Esophagus squamous epithelium (tissue), 5 donors: ENCODE measurements at regions not wholly inside any gene's neighbourhood (a gene's known extent, or its start where the extent isn't known, plus 50 kb on each side); places are given as distances from the start of the nearest gene placed in this dataset.

Experiments used
- DNase-seq: peaks from one replicate; lab custom pipeline; 2025; lab: John Stamatoyannopoulos, UW
- H3K27ac ChIP-seq, 4 donors: fragments of 200-600 bp; sonication (generic); one replicate each; pipeline ENCODE4 v1.5.1; 2016 to 2019; ENCODE audit warnings: mild to moderate bottlenecking in 1 of 4
- H3K27me3 ChIP-seq, 4 donors: fragments of 200-600 bp; sonication (generic); 1 replicate in 3 of 4; 2 replicates in 1 of 4; pipeline versions ENCODE4 v1.5.1 to v1.6.0; 2017 to 2021; ENCODE audit warnings: antibody characterized with exemption in 1 of 4
- H3K36me3 ChIP-seq, 3 donors: fragments of 200-600 bp; sonication (generic); one replicate each; pipeline ENCODE4 v1.5.1; 2016 to 2019
- H3K4me1 ChIP-seq, 3 donors: fragments of 200-600 bp; sonication (generic); one replicate each; pipeline ENCODE4 v1.5.1; 2017 to 2019
- H3K4me3 ChIP-seq, 4 donors: fragments of 200-600 bp; sonication (generic); 1 replicate in 3 of 4; 2 replicates in 1 of 4; pipeline ENCODE4 v1.5.1; 2016 to 2019; ENCODE audit warnings: mild to moderate bottlenecking in 2 of 4, moderate library complexity in 1 of 4
- H3K9me3 ChIP-seq, 3 donors: fragments of 200-600 bp; sonication (generic); one replicate each; pipeline ENCODE4 v1.5.1; 2016 to 2019
- CTCF ChIP-seq, 6 experiments: fragments of 450-650 bp in 4 of 6; fragments of 200-600 bp in 2 of 6; sonication (generic) in 2 of 6; IDR thresholded peaks; one replicate each; pipeline ENCODE4 v1.5.1; 2016 to 2019; ENCODE audit warnings: antibody characterized with exemption in 6 of 6, mild to moderate bottlenecking in 4 of 6, moderate library complexity in 4 of 6
- POLR2A ChIP-seq, 4 donors: fragments of 450-650 bp; IDR thresholded peaks; one replicate each; pipeline ENCODE4 v1.6.1; 2017; ENCODE audit warnings: antibody characterized with exemption in 4 of 4, mild to moderate bottlenecking in 4 of 4, moderate library complexity in 3 of 4
- WGBS, 2 donors: methylation state at CpG; one replicate each; pipeline ENCODE4 v1.1.5; 2018; 5-methylcytosine and 5-hydroxymethylcytosine counted together
- intact Hi-C: fragments of 100-400 bp; cut with DNase I; formaldehyde crosslinking; loops from one replicate; pipeline ENCODE4 v1.15.0; 2022
- donor health status: DM: yes; HTN: yes; CAD: no.

- no peak for DNase-seq
- Histone ChIP-seq H3K36me3 (no peaks in the 10 kb centered on the region), H3K4me3 (no peak overlapping the region), H3K27me3 (no peaks in the 10 kb centered on the region), H3K27ac (no peak overlapping the region), H3K4me1 (peaks cover 0 to 6% (median 0%) of the 10 kb centered on the region in 3 donors), H3K9me3 (no peaks in the 10 kb centered on the region)
- TF ChIP-seq POLR2A (IDR thresholded peaks at IDR 0.05) (no peak), CTCF (IDR thresholded peaks at IDR 0.05) (no peak)
- intact Hi-C loops: no loop called here
- WGBS, 2 donors: 41 to 47% methylated on average over 1 of the region's 1 CpG
These were observed 726.2 kb downstream of the SLC6A15 start for GRCh38 chr12:84186433-84186832.

- WGBS, 2 donors: 23 to 36% methylated on average over 2 of the region's 2 CpGs
- no peaks in the 10 kb centered on the region for H3K9me3 ChIP-seq
- H3K4me1 ChIP-seq: peaks cover 0 to 6% (median 0%) of the 10 kb centered on the region in 3 donors
- H3K36me3 ChIP-seq: no peaks in the 10 kb centered on the region
- no peak overlapping the region for H3K4me3 ChIP-seq
- no peak for TF ChIP-seq CTCF (IDR thresholded peaks at IDR 0.05)
- no peak for TF ChIP-seq POLR2A (IDR thresholded peaks at IDR 0.05)
- no peak overlapping the region for H3K27ac ChIP-seq
- intact Hi-C loops: no loop called here
- no peaks in the 10 kb centered on the region for H3K27me3 ChIP-seq
- no peak for DNase-seq
These were observed 729.0 kb downstream of the SLC6A15 start for GRCh38 chr12:84183576-84183975.

DNA sequence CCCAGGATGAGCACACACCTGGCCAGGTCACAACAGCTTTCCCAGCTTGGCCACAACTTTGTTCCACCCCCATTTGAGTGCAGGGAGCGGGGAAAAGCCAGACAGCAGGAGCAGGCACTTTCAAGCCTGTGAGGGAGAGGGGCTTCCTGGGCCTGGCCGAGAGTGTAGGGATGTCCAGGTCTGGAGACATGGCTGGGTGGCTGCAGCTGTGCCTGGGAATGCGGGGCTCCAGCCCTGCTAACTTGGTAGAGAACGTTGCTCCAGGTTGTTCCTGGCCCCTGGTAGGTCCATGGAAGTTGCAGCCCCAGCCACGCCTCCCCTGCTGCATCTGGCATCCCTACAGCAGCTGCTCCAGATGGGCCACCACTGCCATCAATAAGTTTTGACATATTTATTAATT lies 738.5 kb downstream of the SLC6A15 start:
- DNase-seq: no peak
- WGBS, 2 donors: 66% methylated on average over 3 of the region's 5 CpGs; no CpG with 5 or more reads in 1 of the 2 donors
- Histone ChIP-seq H3K4me3 (no peak overlapping the region), H3K9me3 (no peaks in the 10 kb centered on the region), H3K27ac (no peak overlapping the region), H3K36me3 (no peaks in the 10 kb centered on the region), H3K27me3 (no peaks in the 10 kb centered on the region), H3K4me1 (no peaks in the 10 kb centered on the region)
- TF ChIP-seq POLR2A (IDR thresholded peaks at IDR 0.05): no peak
- TF ChIP-seq CTCF (IDR thresholded peaks at IDR 0.05): no peak
- intact Hi-C loops: no loop called here

- no peak overlapping the region for H3K27ac ChIP-seq
- no peak overlapping the region for H3K4me3 ChIP-seq
- 29 to 49% methylated on average over 3 to 4 of the region's 4 CpGs for WGBS, 2 donors
- TF ChIP-seq CTCF (IDR thresholded peaks at IDR 0.05) (no peak), POLR2A (IDR thresholded peaks at IDR 0.05) (no peak)
- no peaks in the 10 kb centered on the region for H3K36me3 ChIP-seq
- no peaks in the 10 kb centered on the region for H3K9me3 ChIP-seq
- no peaks in the 10 kb centered on the region for H3K4me1 ChIP-seq
- H3K27me3 ChIP-seq: no peaks in the 10 kb centered on the region
- intact Hi-C loops: no loop called here
- no peak for DNase-seq
These were observed 739.7 kb downstream of the SLC6A15 start for GRCh38 chr12:84172823-84173424.

DNA sequence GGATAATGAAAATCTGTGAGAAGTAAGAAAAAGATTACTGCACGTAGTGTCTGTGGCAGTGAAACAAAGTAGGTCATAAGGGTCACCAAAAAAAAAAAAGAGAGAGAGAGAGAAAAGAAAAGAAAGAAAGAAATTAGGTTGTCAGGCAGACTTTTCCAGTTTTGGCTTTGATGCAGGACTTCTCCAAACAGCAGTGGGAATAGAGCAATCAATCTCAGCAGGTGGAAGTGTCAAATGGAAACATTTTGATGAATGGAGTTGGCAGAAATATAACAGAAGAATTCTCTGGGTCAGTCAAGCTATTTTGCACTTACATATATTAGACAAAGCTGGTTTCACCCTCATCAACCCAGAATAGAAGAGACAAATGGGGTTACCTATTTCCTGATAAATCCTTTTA lies 745.8 kb downstream of the SLC6A15 start:
- DNase-seq: no peak
- no peak overlapping the region for H3K27ac ChIP-seq
- no peaks in the 10 kb centered on the region for H3K27me3 ChIP-seq
- intact Hi-C loops: no loop called here
- no peaks in the 10 kb centered on the region for H3K36me3 ChIP-seq
- H3K4me3 ChIP-seq: no peak overlapping the region
- no peaks in the 10 kb centered on the region for H3K9me3 ChIP-seq
- TF ChIP-seq POLR2A (IDR thresholded peaks at IDR 0.05) (no peak), CTCF (IDR thresholded peaks at IDR 0.05) (no peak)
- WGBS, 2 donors: 31 to 50% methylated on average over 1 of the region's 1 CpG
- H3K4me1 ChIP-seq: no peaks in the 10 kb centered on the region
